ENCODE measurements at regions not wholly inside any gene's neighbourhood (a gene's known extent, or its start where the extent isn't known, plus 50 kb on each side); places are given as distances from the start of the nearest gene placed in this dataset.

GRCh38 chr6:108734271-108734922 is 113.8 kb upstream of the ARMC2 start:
- intact Hi-C loops (cut with micrococcal nuclease): no loop called here
- peaks cover 5% of the 10 kb centered on the region for H3K27me3 Mint-ChIP-seq
- H3K4me1 Mint-ChIP-seq (ENCODE audit: low read depth): peaks cover 31% of the 10 kb centered on the region

GRCh38 chr6:108735310-108736001 is 112.8 kb upstream of the ARMC2 start:
- H3K36me3 Mint-ChIP-seq (ENCODE audit: low read depth): no peaks in the 10 kb centered on the region
- no peaks in the 10 kb centered on the region for H3K9me3 Mint-ChIP-seq
- no peak overlapping the region for H3K27ac Mint-ChIP-seq
- peaks cover 3% of the 10 kb centered on the region for H3K27me3 Mint-ChIP-seq
- no peak overlapping the region for H3K4me3 Mint-ChIP-seq
- H3K4me1 Mint-ChIP-seq (ENCODE audit: low read depth): peaks cover 40% of the 10 kb centered on the region
- intact Hi-C loops (cut with micrococcal nuclease): loop anchor here (5.0 kb wide), 1 partner anchor 47 kb away; no protein-coding TSS in a partner anchor

More at GRCh38 chr6:108734271-108734922, 113.8 kb upstream of the ARMC2 start:
- no peaks in the 10 kb centered on the region for H3K9me3 Mint-ChIP-seq
- H3K4me3 Mint-ChIP-seq: no peak overlapping the region
- no peaks in the 10 kb centered on the region for H3K36me3 Mint-ChIP-seq (ENCODE audit: low read depth)
- H3K27ac Mint-ChIP-seq: no peak overlapping the region

DNA sequence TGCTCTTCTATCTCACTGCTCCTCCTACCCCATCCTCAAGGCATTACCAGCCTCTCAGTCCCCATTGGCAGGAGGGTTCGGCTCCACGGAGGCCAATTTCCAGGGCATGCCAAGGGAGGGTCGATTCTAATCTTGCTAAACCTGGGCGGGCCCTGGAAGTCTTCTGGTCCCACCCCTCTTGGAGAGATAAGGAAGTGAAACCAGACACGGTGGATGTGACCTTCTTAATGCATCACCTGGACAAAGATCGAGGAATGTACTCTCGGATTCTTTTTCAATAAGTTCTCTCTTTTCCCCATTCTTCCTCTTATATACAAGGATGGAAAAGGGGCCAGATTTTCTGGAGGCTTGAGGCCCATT is 112.2 kb upstream of the ARMC2 start:
- intact Hi-C loops (cut with micrococcal nuclease): loop anchor here (5.0 kb wide), 1 partner anchor 46 kb away; no protein-coding TSS in a partner anchor
- H3K36me3 Mint-ChIP-seq (ENCODE audit: low read depth): no peaks in the 10 kb centered on the region
- peak overlapping the region; percentile 31 for H3K27ac Mint-ChIP-seq
- peaks cover 3% of the 10 kb centered on the region for H3K27me3 Mint-ChIP-seq
- H3K4me1 Mint-ChIP-seq (ENCODE audit: low read depth): peaks cover 40% of the 10 kb centered on the region
- H3K9me3 Mint-ChIP-seq: no peaks in the 10 kb centered on the region
- H3K4me3 Mint-ChIP-seq: no peak overlapping the region

DNA sequence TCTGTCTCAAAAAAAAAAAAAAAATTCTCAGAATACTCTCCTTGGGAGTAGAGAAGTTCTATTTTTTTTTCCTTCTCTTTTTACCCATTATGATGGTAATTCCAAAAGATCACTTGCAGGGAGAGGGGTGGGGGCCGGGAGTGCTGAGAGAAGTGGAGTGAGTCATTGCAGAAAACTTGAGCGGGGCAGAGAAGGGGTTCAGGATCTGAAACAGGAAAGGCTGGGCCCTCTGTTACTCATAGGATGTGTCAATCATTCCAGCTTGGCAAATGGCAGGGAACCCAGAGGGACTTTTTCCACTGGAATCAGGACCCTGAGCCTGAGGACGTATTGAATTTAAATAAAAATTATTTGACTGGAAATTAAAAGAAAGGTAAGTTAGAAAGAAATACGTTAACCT is 111.4 kb upstream of the ARMC2 start:
- Mint-ChIP-seq H3K36me3 (ENCODE audit: low read depth) (no peaks in the 10 kb centered on the region), H3K4me3 (no peak overlapping the region), H3K9me3 (no peaks in the 10 kb centered on the region), H3K27ac (peak overlapping the region; percentile 31), H3K27me3 (peaks cover 1% of the 10 kb centered on the region), H3K4me1 (ENCODE audit: low read depth) (peaks cover 48% of the 10 kb centered on the region)
- intact Hi-C loops (cut with micrococcal nuclease): loop anchor here (5.0 kb wide), 1 partner anchor 45 kb away; no protein-coding TSS in a partner anchor

DNA sequence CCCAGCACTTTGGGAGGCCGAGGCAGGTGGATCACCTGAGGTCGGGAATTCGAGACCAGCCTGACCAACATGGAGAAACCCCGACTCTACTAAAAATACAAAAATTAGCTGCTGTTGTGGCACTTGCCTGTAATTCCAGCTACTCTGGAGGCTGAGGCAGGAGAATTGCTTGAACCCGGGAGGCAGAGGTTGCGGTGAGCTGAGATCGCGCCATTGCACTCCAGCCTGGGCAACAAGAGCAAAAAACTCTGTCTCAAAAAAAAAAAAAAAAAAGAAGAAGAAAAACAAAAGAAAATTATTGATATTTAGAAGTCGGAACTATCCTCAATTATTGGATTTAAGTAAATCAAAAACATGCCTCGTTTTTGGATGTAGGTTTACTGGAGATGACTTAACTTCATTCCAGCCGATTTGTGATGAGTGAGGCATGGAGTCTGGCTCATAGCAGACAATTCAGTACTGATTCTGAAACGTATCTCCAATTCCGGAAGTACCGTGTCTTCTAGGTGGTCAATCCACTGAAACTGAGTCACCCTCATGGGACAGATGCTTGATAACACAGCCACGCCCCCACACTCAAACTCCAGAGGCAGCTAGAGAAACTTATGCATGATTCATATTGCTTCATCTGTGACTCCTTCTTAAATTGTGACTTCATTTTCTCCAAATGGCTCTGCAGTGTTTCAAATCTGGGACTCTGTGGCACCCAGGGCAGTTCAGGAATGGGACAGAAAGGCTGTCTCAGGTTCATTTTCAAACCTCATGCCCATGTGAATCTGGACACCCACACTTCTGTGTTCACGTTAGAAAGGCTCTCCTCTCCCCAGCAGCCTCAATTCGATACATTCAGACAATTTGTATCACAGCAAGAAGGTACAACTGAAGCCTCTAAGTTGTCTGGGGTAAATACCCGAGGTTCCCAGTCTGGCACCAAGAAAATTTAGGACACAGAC is 110.4 kb upstream of the ARMC2 start:
- peak overlapping the region; percentile 30 for H3K27ac Mint-ChIP-seq
- H3K4me3 Mint-ChIP-seq: no peak overlapping the region
- H3K36me3 Mint-ChIP-seq (ENCODE audit: low read depth): no peaks in the 10 kb centered on the region
- H3K27me3 Mint-ChIP-seq: no peaks in the 10 kb centered on the region
- no peaks in the 10 kb centered on the region for H3K9me3 Mint-ChIP-seq
- intact Hi-C loops (cut with micrococcal nuclease): loop anchor here (5.0 kb wide), 1 partner anchor 44 kb away; no protein-coding TSS in a partner anchor
- H3K4me1 Mint-ChIP-seq (ENCODE audit: low read depth): peaks cover 54% of the 10 kb centered on the region

- Mint-ChIP-seq H3K27me3 (no peaks in the 10 kb centered on the region), H3K4me1 (ENCODE audit: low read depth) (peaks cover 60% of the 10 kb centered on the region), H3K4me3 (no peak overlapping the region), H3K36me3 (ENCODE audit: low read depth) (no peaks in the 10 kb centered on the region), H3K27ac (peak overlapping the region; percentile 30), H3K9me3 (no peaks in the 10 kb centered on the region)
- intact Hi-C loops (cut with micrococcal nuclease): loop anchor here (5.0 kb wide), 1 partner anchor 43 kb away; no protein-coding TSS in a partner anchor
Measured at GRCh38 chr6:108738684-108739416, 109.4 kb upstream of the ARMC2 start.

- intact Hi-C loops (cut with micrococcal nuclease): loop anchor here (5.0 to 10.0 kb wide), 2 partner anchors 43 to 95 kb away; no protein-coding TSS in a partner anchor
- H3K4me1 Mint-ChIP-seq (ENCODE audit: low read depth): peaks cover 60% of the 10 kb centered on the region
Measured at GRCh38 chr6:108739496-108740330, 108.5 kb upstream of the ARMC2 start.

DNA sequence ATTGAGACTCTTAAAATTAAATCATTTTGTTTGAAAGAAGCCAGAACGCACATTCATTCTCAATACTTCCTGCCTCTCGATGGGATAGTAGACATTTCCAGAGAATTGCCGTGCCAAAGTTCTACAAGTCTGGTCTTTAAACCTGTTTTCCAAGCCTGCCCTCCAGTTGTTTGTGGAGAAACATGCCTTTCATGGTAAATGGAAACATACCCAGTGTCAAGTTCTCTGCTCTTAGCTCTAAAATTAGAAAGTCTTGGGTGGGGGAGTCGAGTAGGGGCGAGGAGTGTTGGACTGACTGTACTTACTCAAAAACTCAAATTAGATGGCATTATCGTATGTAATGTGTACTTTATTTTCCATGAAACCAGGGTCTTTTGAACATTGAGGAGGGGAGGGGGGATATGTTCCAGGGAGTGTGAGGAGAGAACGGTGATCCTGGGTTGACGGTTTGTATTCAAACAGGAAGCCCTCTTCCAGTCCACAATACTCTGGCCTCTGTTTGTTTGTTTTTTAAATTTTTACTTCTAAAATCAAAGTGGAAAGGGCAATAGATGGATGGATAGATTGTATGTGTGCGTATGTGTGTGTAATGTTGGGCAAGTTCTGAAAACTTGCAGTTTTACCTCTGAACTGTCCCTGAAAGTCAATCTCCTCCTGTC is 106.8 kb upstream of the ARMC2 start:
- H3K27me3 Mint-ChIP-seq: no peaks in the 10 kb centered on the region
- no peaks in the 10 kb centered on the region for H3K9me3 Mint-ChIP-seq
- H3K4me1 Mint-ChIP-seq (ENCODE audit: low read depth): peaks cover 51% of the 10 kb centered on the region
- no peak overlapping the region for H3K4me3 Mint-ChIP-seq
- peak overlapping the region; percentile 52 for H3K27ac Mint-ChIP-seq
- H3K36me3 Mint-ChIP-seq (ENCODE audit: low read depth): no peaks in the 10 kb centered on the region
- intact Hi-C loops (cut with micrococcal nuclease): loop anchor here (10.0 kb wide), 1 partner anchor 93 kb away; no protein-coding TSS in a partner anchor

More at GRCh38 chr6:108739496-108740330, 108.5 kb upstream of the ARMC2 start:
- H3K4me3 Mint-ChIP-seq: no peak overlapping the region
- no peaks in the 10 kb centered on the region for H3K36me3 Mint-ChIP-seq (ENCODE audit: low read depth)
- no peaks in the 10 kb centered on the region for H3K27me3 Mint-ChIP-seq
- no peaks in the 10 kb centered on the region for H3K9me3 Mint-ChIP-seq
- H3K27ac Mint-ChIP-seq: no peak overlapping the region

- intact Hi-C loops (cut with micrococcal nuclease): loop anchor here (10.0 kb wide), 1 partner anchor 93 kb away; no protein-coding TSS in a partner anchor
- H3K27me3 Mint-ChIP-seq: no peaks in the 10 kb centered on the region
- peaks cover 45% of the 10 kb centered on the region for H3K4me1 Mint-ChIP-seq (ENCODE audit: low read depth)
- H3K9me3 Mint-ChIP-seq: no peaks in the 10 kb centered on the region
- H3K36me3 Mint-ChIP-seq (ENCODE audit: low read depth): no peaks in the 10 kb centered on the region
- peak overlapping the region; percentile 52 for H3K27ac Mint-ChIP-seq
- H3K4me3 Mint-ChIP-seq: no peak overlapping the region
Measured at GRCh38 chr6:108742041-108742440, 106.2 kb upstream of the ARMC2 start.

GRCh38 chr6:108744244-108744972 is 103.8 kb upstream of the ARMC2 start:
- Mint-ChIP-seq H3K27me3 (no peaks in the 10 kb centered on the region), H3K9me3 (no peaks in the 10 kb centered on the region), H3K27ac (no peak overlapping the region), H3K4me1 (ENCODE audit: low read depth) (peaks cover 29% of the 10 kb centered on the region), H3K4me3 (no peak overlapping the region), H3K36me3 (ENCODE audit: low read depth) (no peaks in the 10 kb centered on the region)
- intact Hi-C loops (cut with micrococcal nuclease): loop anchor here (10.0 kb wide), 1 partner anchor 90 kb away; no protein-coding TSS in a partner anchor

GRCh38 chr6:108744996-108745395 is 103.2 kb upstream of the ARMC2 start:
- intact Hi-C loops (cut with micrococcal nuclease): loop anchor here (10.0 kb wide), 1 partner anchor 90 kb away; no protein-coding TSS in a partner anchor
- Mint-ChIP-seq H3K36me3 (ENCODE audit: low read depth) (no peaks in the 10 kb centered on the region), H3K4me1 (ENCODE audit: low read depth) (peaks cover 23% of the 10 kb centered on the region), H3K9me3 (no peaks in the 10 kb centered on the region), H3K27ac (no peak overlapping the region), H3K27me3 (no peaks in the 10 kb centered on the region), H3K4me3 (no peak overlapping the region)
